ENCODE measurements at regions not wholly inside any gene's neighbourhood (a gene's known extent, or its start where the extent isn't known, plus 50 kb on each side); places are given as distances from the start of the nearest gene placed in this dataset.
"Not testable (repeated sequence)": the region's sequence is repeated elsewhere in the genome, so short reads cannot be mapped to it uniquely, and the experiment has no call there.

GRCh38 chr3:192064959-192065358, 604.0 kb downstream of the PYDC2 start:
- DNase-seq (ENCODE audit: low read depth), result no peak
- TF ChIP-seq CTCF (IDR thresholded peaks at IDR 0.05; ENCODE audit: insufficient read depth, low read depth, low read length, missing control alignments), result no peak

GRCh38 chr3:192066253-192066652, 605.3 kb downstream of the PYDC2 start:
- not testable (repeated sequence) for DNase-seq (ENCODE audit: low read depth); H3K4me3 ChIP-seq (ENCODE audit: low read depth, low read length)

More at GRCh38 chr3:192064959-192065358, 604.0 kb downstream of the PYDC2 start:
- no peak overlapping the region for H3K4me3 ChIP-seq (ENCODE audit: low read depth, low read length)

- no peak for TF ChIP-seq CTCF (IDR thresholded peaks at IDR 0.05; ENCODE audit: insufficient read depth, low read depth, low read length, missing control alignments)
- DNase-seq (ENCODE audit: low read depth), result peak; percentile 61
- no peak overlapping the region for H3K4me3 ChIP-seq (ENCODE audit: low read depth, low read length)
These were observed 607.7 kb downstream of the PYDC2 start for GRCh38 chr3:192068464-192069254.

- TF ChIP-seq CTCF (IDR thresholded peaks at IDR 0.05; ENCODE audit: insufficient read depth, low read depth, low read length, missing control alignments), result no peak
- DNase-seq (ENCODE audit: low read depth), result no peak
These were observed 617.0 kb downstream of the PYDC2 start for GRCh38 chr3:192077795-192078497.

GRCh38 chr3:192079098-192079497, 618.1 kb downstream of the PYDC2 start:
- no peak for TF ChIP-seq CTCF (IDR thresholded peaks at IDR 0.05; ENCODE audit: insufficient read depth, low read depth, low read length, missing control alignments)
- no peak overlapping the region for H3K4me3 ChIP-seq (ENCODE audit: low read depth, low read length)
- DNase-seq (ENCODE audit: low read depth), result no peak

More at GRCh38 chr3:192077795-192078497, 617.0 kb downstream of the PYDC2 start:
- no peak overlapping the region for H3K4me3 ChIP-seq (ENCODE audit: low read depth, low read length)

GRCh38 chr3:192080336-192080735, 619.4 kb downstream of the PYDC2 start:
- no peak overlapping the region for H3K4me3 ChIP-seq (ENCODE audit: low read depth, low read length)
- TF ChIP-seq CTCF (IDR thresholded peaks at IDR 0.05; ENCODE audit: insufficient read depth, low read depth, low read length, missing control alignments), result no peak
- DNase-seq (ENCODE audit: low read depth), result no peak
